ENCODE measurements at regions not wholly inside any gene's neighbourhood (a gene's known extent, or its start where the extent isn't known, plus 50 kb on each side); places are given as distances from the start of the nearest gene placed in this dataset.

- DNase-seq (ENCODE audit: low spot score) (no peak), ATAC-seq (no peak)
- Histone ChIP-seq H3K4me2 (no peak overlapping the region), H2AFZ (no peak overlapping the region), H3K27me3 (ENCODE audit: insufficient read depth) (no peaks in the 10 kb centered on the region), H3F3A (replicated peaks; ENCODE audit: low read depth) (no peaks in the 10 kb centered on the region), H3K4me3 (no peak overlapping the region), H3K9me2 (ENCODE audit: insufficient read depth) (no peaks in the 10 kb centered on the region), H3K36me3 (ENCODE audit: insufficient read depth) (no peaks in the 10 kb centered on the region), H3K4me1 (ENCODE audit: insufficient read depth) (no peaks in the 10 kb centered on the region), H3K79me2 (replicated peaks; ENCODE audit: insufficient read depth) (no peaks in the 10 kb centered on the region), H4K20me1 (replicated peaks; ENCODE audit: insufficient read depth) (no peaks in the 10 kb centered on the region), H3K27ac (ENCODE audit: low read depth) (no peak overlapping the region)
- H3K9me3 Mint-ChIP-seq, result no peaks in the 10 kb centered on the region
- no peaks in the 10 kb centered on the region for H3K4me1 Mint-ChIP-seq
- H3K27me3 Mint-ChIP-seq (ENCODE audit: insufficient read depth, low read depth, poor library complexity), result no peaks in the 10 kb centered on the region
- H3K4me3 Mint-ChIP-seq, result no peak overlapping the region
- TF ChIP-seq CTCF (conservative IDR thresholded peaks at IDR 0.05; ENCODE audit: low read depth in 2 of 2), result no peak
- no peak for TF ChIP-seq ZNF114 (CRISPR knock-in tag; IDR thresholded peaks at IDR 0.05)
- TF ChIP-seq EZH2phosphoT487 (IDR thresholded peaks at IDR 0.05; ENCODE audit: unreplicated experiment), result no peak
- TF ChIP-seq ZNF331 (CRISPR knock-in tag; IDR thresholded peaks at IDR 0.05; ENCODE audit: low read depth), result no peak
- TF ChIP-seq ZNF462 (CRISPR knock-in tag; IDR thresholded peaks at IDR 0.05), result no peak
- TF ChIP-seq STAT1 (IDR thresholded peaks at IDR 0.05; ENCODE audit: unreplicated experiment), result no peak
- TF ChIP-seq POLR2AphosphoS5 (IDR thresholded peaks at IDR 0.05; ENCODE audit: low read depth), result no peak
- no peak for TF ChIP-seq JUNB (IDR thresholded peaks at IDR 0.05; ENCODE audit: unreplicated experiment)
- TF ChIP-seq EZH2 (IDR thresholded peaks at IDR 0.05; ENCODE audit: low read depth, unreplicated experiment), result no peak
- TF ChIP-seq ETS1 (IDR thresholded peaks at IDR 0.05), result no peak
- TF ChIP-seq REST (IDR thresholded peaks at IDR 0.05; ENCODE audit: unreplicated experiment), result no peak
- TF ChIP-seq NANOG (IDR thresholded peaks at IDR 0.05; ENCODE audit: borderline replicate concordance), result no peak
- no peak for TF ChIP-seq CREB1 (CRISPR knock-in tag; IDR thresholded peaks at IDR 0.05; ENCODE audit: low read depth)
- no peak overlapping the region for H3K27ac Mint-ChIP-seq
- no peaks in the 10 kb centered on the region for H3K36me3 Mint-ChIP-seq (ENCODE audit: low read depth)
Measured at GRCh38 chr14:84458881-84459280, 1071.1 kb upstream of the FLRT2 start.

Data from GM23338 (cell line).